ENCODE measurements at regions not wholly inside any gene's neighbourhood (a gene's known extent, or its start where the extent isn't known, plus 50 kb on each side); places are given as distances from the start of the nearest gene placed in this dataset.

- Histone ChIP-seq H3K36me3 (no peaks in the 10 kb centered on the region), H3K4me3 (no peak overlapping the region), H3K4me1 (no peaks in the 10 kb centered on the region), H3K27me3 (no peaks in the 10 kb centered on the region), H3K27ac (no peak overlapping the region), H3K9me3 (no peaks in the 10 kb centered on the region)
- no peak for DNase-seq
- ATAC-seq = no peak
- intact Hi-C loops (cut with DNase I) = no loop called here
- TF ChIP-seq CTCF (IDR thresholded peaks at IDR 0.05) (no peak), POLR2A (IDR thresholded peaks at IDR 0.05) (no peak)
- 64 to 70% (median 66%) methylated on average over 3 of the region's 3 CpGs for WGBS, 4 donors
Observed at GRCh38 chr3:86176445-86176784, 814.5 kb downstream of the VGLL3 start.

GRCh38 chr3:86175593-86176444 is 815.1 kb downstream of the VGLL3 start:
- TF ChIP-seq POLR2A (IDR thresholded peaks at IDR 0.05) = no peak
- TF ChIP-seq CTCF (IDR thresholded peaks at IDR 0.05) = no peak
- no peaks in the 10 kb centered on the region for H3K27me3 ChIP-seq
- H3K36me3 ChIP-seq = no peaks in the 10 kb centered on the region
- WGBS, 4 donors = 61 to 64% (median 62%) methylated on average over 7 of the region's 7 CpGs
- H3K4me3 ChIP-seq = no peak overlapping the region
- no peak overlapping the region for H3K27ac ChIP-seq
- DNase-seq = no peak
- H3K9me3 ChIP-seq = no peaks in the 10 kb centered on the region
- no peaks in the 10 kb centered on the region for H3K4me1 ChIP-seq
- intact Hi-C loops (cut with DNase I) = no loop called here
- ATAC-seq = no peak

GRCh38 chr3:86175051-86175536 is 815.9 kb downstream of the VGLL3 start:
- no peaks in the 10 kb centered on the region for H3K4me1 ChIP-seq
- no peaks in the 10 kb centered on the region for H3K27me3 ChIP-seq
- WGBS, 4 donors = 13 to 29% (median 25%) methylated on average over 3 of the region's 3 CpGs
- no peaks in the 10 kb centered on the region for H3K36me3 ChIP-seq
- no peak for ATAC-seq
- TF ChIP-seq POLR2A (IDR thresholded peaks at IDR 0.05) (no peak), CTCF (IDR thresholded peaks at IDR 0.05) (no peak)
- H3K9me3 ChIP-seq = no peaks in the 10 kb centered on the region
- intact Hi-C loops (cut with DNase I) = no loop called here
- no peak overlapping the region for H3K4me3 ChIP-seq
- DNase-seq = no peak
- H3K27ac ChIP-seq = no peak overlapping the region

- Histone ChIP-seq H3K27ac (no peak overlapping the region), H3K4me1 (no peaks in the 10 kb centered on the region), H3K27me3 (no peaks in the 10 kb centered on the region), H3K9me3 (no peaks in the 10 kb centered on the region), H3K4me3 (no peak overlapping the region), H3K36me3 (no peaks in the 10 kb centered on the region)
- ATAC-seq (no peak), DNase-seq (no peak)
- intact Hi-C loops (cut with DNase I) = no loop called here
- TF ChIP-seq POLR2A (IDR thresholded peaks at IDR 0.05) = no peak
- TF ChIP-seq CTCF (IDR thresholded peaks at IDR 0.05) = no peak
- 53 to 70% (median 68%) methylated on average over 3 of the region's 3 CpGs for WGBS, 4 donors
Observed at GRCh38 chr3:86173401-86173800, 817.5 kb downstream of the VGLL3 start.

Measured in heart left ventricle (tissue), 16 donors.